Kidney epithelial cell (primary cell): ENCODE measurements at regions not wholly inside any gene's neighbourhood (a gene's known extent, or its start where the extent isn't known, plus 50 kb on each side); places are given as distances from the start of the nearest gene placed in this dataset.
"Not testable (repeated sequence)": the region's sequence is repeated elsewhere in the genome, so short reads cannot be mapped to it uniquely, and the experiment has no call there.

Experiments used
- DNase-seq: peaks from one replicate; pipeline ENCODE4 v3.0.0-alpha.2; 2010; ENCODE audit warnings: low read depth
- H3K27me3 ChIP-seq: 2 replicates; pipeline ENCODE4 v1.6.0; 2011; ENCODE audit warnings: low read length; ENCODE audit not compliant: control insufficient read depth, insufficient read depth
- H3K36me3 ChIP-seq: 2 replicates; pipeline ENCODE4 v1.5.1; 2011; ENCODE audit warnings: low read length; ENCODE audit not compliant: control insufficient read depth, insufficient read depth
- H3K4me3 ChIP-seq: 2 replicates; pipeline ENCODE4 v1.5.1; 2011; ENCODE audit warnings: low read depth, mild to moderate bottlenecking, control low read depth, low read length

- not testable (repeated sequence) for H3K27me3 ChIP-seq, H3K4me3 ChIP-seq, DNase-seq, H3K36me3 ChIP-seq
Observed at GRCh38 chr1:149279512-149279911, 176.2 kb upstream of the NBPF9 start.

- not testable (repeated sequence) for DNase-seq, H3K27me3 ChIP-seq, H3K4me3 ChIP-seq, H3K36me3 ChIP-seq
Observed at GRCh38 chr1:149284773-149285172, 181.4 kb upstream of the NBPF9 start.

GRCh38 chr1:149285205-149285604 lies 181.9 kb upstream of the NBPF9 start:
- not testable (repeated sequence) for DNase-seq, H3K27me3 ChIP-seq, H3K4me3 ChIP-seq, H3K36me3 ChIP-seq

GRCh38 chr1:149285638-149286037 lies 182.3 kb upstream of the NBPF9 start:
- not testable (repeated sequence) for H3K4me3 ChIP-seq, H3K27me3 ChIP-seq, DNase-seq

GRCh38 chr1:149288580-149288979 lies 185.2 kb upstream of the NBPF9 start:
- not testable (repeated sequence) for H3K36me3 ChIP-seq, H3K4me3 ChIP-seq, DNase-seq, H3K27me3 ChIP-seq

More at GRCh38 chr1:149285638-149286037, 182.3 kb upstream of the NBPF9 start:
- H3K36me3 ChIP-seq, result not testable (repeated sequence)

- not testable (repeated sequence) for DNase-seq, H3K4me3 ChIP-seq, H3K27me3 ChIP-seq, H3K36me3 ChIP-seq
Observed at GRCh38 chr1:149300478-149301218, 174.2 kb upstream of the NBPF19 start.

GRCh38 chr1:149301282-149301681 lies 173.6 kb upstream of the NBPF19 start:
- not testable (repeated sequence) for H3K27me3 ChIP-seq, H3K36me3 ChIP-seq, DNase-seq, H3K4me3 ChIP-seq

- not testable (repeated sequence) for H3K4me3 ChIP-seq, H3K36me3 ChIP-seq, H3K27me3 ChIP-seq, DNase-seq
Observed at GRCh38 chr1:149304796-149305195, 170.0 kb upstream of the NBPF19 start.

- H3K4me3 ChIP-seq, H3K36me3 ChIP-seq, H3K27me3 ChIP-seq, DNase-seq: not testable (repeated sequence)
Observed at GRCh38 chr1:149307640-149308039, 167.2 kb upstream of the NBPF19 start.

- not testable (repeated sequence) for DNase-seq, H3K36me3 ChIP-seq, H3K27me3 ChIP-seq, H3K4me3 ChIP-seq
Observed at GRCh38 chr1:149314921-149315320, 159.9 kb upstream of the NBPF19 start.

GRCh38 chr1:149320971-149321731 lies 153.7 kb upstream of the NBPF19 start:
- H3K27me3 ChIP-seq, H3K4me3 ChIP-seq, H3K36me3 ChIP-seq, DNase-seq: not testable (repeated sequence)

GRCh38 chr1:149321732-149322016 lies 153.2 kb upstream of the NBPF19 start:
- not testable (repeated sequence) for H3K36me3 ChIP-seq, H3K27me3 ChIP-seq, H3K4me3 ChIP-seq, DNase-seq

GRCh38 chr1:149330081-149330335 lies 144.8 kb upstream of the NBPF19 start:
- not testable (repeated sequence) for H3K4me3 ChIP-seq, H3K27me3 ChIP-seq, DNase-seq, H3K36me3 ChIP-seq

- not testable (repeated sequence) for DNase-seq, H3K36me3 ChIP-seq, H3K27me3 ChIP-seq, H3K4me3 ChIP-seq
Observed at GRCh38 chr1:149336082-149336481, 138.8 kb upstream of the NBPF19 start.

GRCh38 chr1:149338221-149338691 lies 136.6 kb upstream of the NBPF19 start:
- H3K4me3 ChIP-seq, H3K27me3 ChIP-seq, H3K36me3 ChIP-seq, DNase-seq: not testable (repeated sequence)
